ENCODE measurements at regions not wholly inside any gene's neighbourhood (a gene's known extent, or its start where the extent isn't known, plus 50 kb on each side); places are given as distances from the start of the nearest gene placed in this dataset.

DNA sequence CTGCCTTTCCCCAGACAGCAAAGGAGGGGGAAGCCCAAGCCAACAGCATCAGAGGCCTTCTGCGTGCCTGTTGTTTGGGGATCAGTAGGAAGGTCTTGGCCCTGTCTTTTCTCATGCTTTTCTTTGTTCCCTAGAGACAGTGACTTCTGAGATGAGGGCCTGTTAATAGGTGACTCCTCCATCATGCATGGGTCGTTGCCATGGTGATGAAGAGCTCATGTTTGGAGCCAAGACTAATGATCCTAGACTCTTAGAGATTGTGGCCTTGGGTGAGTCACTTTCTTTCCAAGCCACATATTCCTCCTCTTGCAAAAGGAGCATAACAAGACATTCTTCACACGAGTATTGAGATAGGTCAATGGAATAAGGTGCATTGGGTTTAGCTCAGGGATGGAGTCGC is 201.1 kb upstream of the ASIC2 start:
- H3K4me1 Mint-ChIP-seq: no peaks in the 10 kb centered on the region
- no peaks in the 10 kb centered on the region for H3K36me3 ChIP-seq (replicated peaks in 1 of 2; ENCODE audit: control extremely low read depth in 1 of 2, control insufficient read depth in 1 of 2, extremely low read depth in 1 of 2, insufficient read depth in 2 of 2, low read length in 1 of 2)
- H3K4me3 Mint-ChIP-seq: no peak overlapping the region
- 81% methylated on average over 2 of the region's 4 CpGs for WGBS (ENCODE audit: insufficient coverage)
- ChIA-PET POLR2A (no interaction called here), CTCF (no interaction called here)
- H3K4me2 ChIP-seq (replicated peaks; ENCODE audit: low read depth, low read length, poor library complexity, severe bottlenecking): no peak overlapping the region
- peaks cover 0 to 3% (median 0%) of the 10 kb centered on the region in 3 donors for H3K9me3 ChIP-seq (ENCODE audit: control extremely low read depth in 1 of 3, control insufficient read depth in 2 of 3, insufficient read depth in 1 of 3, low read length in 2 of 3)
- H3K4me1 ChIP-seq (ENCODE audit: control insufficient read depth in 2 of 2, insufficient read depth in 2 of 2, low read length in 2 of 2): no peaks in the 10 kb centered on the region
- TF ChIP-seq, protein P1, sequence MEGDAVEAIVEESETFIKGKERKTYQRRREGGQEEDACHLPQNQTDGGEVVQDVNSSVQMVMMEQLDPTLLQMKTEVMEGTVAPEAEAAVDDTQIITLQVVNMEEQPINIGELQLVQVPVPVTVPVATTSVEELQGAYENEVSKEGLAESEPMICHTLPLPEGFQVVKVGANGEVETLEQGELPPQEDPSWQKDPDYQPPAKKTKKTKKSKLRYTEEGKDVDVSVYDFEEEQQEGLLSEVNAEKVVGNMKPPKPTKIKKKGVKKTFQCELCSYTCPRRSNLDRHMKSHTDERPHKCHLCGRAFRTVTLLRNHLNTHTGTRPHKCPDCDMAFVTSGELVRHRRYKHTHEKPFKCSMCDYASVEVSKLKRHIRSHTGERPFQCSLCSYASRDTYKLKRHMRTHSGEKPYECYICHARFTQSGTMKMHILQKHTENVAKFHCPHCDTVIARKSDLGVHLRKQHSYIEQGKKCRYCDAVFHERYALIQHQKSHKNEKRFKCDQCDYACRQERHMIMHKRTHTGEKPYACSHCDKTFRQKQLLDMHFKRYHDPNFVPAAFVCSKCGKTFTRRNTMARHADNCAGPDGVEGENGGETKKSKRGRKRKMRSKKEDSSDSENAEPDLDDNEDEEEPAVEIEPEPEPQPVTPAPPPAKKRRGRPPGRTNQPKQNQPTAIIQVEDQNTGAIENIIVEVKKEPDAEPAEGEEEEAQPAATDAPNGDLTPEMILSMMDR (IDR thresholded peaks at IDR 0.05): no peak
- TF ChIP-seq EZH2 (IDR thresholded peaks at IDR 0.05; ENCODE audit: borderline replicate concordance, insufficient read depth, low read depth, low read length, poor library complexity, severe bottlenecking): no peak
- no peaks in the 10 kb centered on the region for H3K79me2 ChIP-seq (ENCODE audit: control insufficient read depth, insufficient read depth, low read length)
- H3K27ac Mint-ChIP-seq: no peak overlapping the region
- H3K4me3 ChIP-seq (ENCODE audit: control extremely low read depth in 1 of 5, extremely low read depth in 1 of 5, insufficient read depth in 1 of 5, low read depth in 2 of 5, low read length in 4 of 5): no peak overlapping the region
- intact Hi-C loops (cut with micrococcal nuclease): no loop called here
- ATAC-seq (ENCODE audit: low read depth) (no peak), DNase-seq (no peak)
- no peak overlapping the region for H2AFZ ChIP-seq (ENCODE audit: insufficient read depth, low read depth, low read length, poor library complexity, severe bottlenecking)
- H3K9me3 Mint-ChIP-seq (ENCODE audit: insufficient read depth): no peaks in the 10 kb centered on the region
- H3K9ac ChIP-seq (ENCODE audit: low read length): no peak overlapping the region
- no peaks in the 10 kb centered on the region for H4K20me1 ChIP-seq (ENCODE audit: control insufficient read depth, insufficient read depth, low read length, poor library complexity, severe bottlenecking)
- H3K27ac ChIP-seq (ENCODE audit: low read length in 2 of 2): no peak overlapping the region
- no peaks in the 10 kb centered on the region for H3K27me3 Mint-ChIP-seq
- no peaks in the 10 kb centered on the region for H3K27me3 ChIP-seq (replicated peaks in 1 of 4; ENCODE audit: control extremely low read depth in 1 of 4, control insufficient read depth in 3 of 4, insufficient read depth in 4 of 4, low read length in 3 of 4)

DNA sequence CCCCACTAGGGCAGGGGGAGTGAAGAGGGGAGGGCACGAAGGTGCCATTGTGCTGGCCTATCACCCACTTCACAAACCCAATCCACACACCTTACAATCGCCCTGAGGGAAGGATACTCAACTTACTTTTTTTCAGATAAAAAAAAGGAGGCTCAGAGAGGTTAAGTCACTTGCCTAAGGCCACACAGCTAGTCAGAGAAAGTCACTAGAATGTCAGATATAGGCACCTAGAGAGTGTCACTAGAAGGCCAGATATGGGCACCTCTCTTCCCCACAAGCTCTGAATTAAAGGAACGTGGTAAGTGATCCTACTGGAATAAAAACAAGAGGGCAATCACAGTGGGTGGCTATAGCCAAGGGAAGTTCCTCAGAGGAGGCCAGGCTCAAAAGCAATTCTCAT is 204.5 kb upstream of the ASIC2 start:
- WGBS (ENCODE audit: insufficient coverage): no CpG with 5 or more reads among the region's 3 CpGs
- H3K9ac ChIP-seq (ENCODE audit: low read length): no peak overlapping the region
- H3K4me1 ChIP-seq (ENCODE audit: control insufficient read depth in 2 of 2, insufficient read depth in 2 of 2, low read length in 2 of 2): no peaks in the 10 kb centered on the region
- H3K9me3 Mint-ChIP-seq (ENCODE audit: insufficient read depth): no peaks in the 10 kb centered on the region
- H3K27ac Mint-ChIP-seq: no peak overlapping the region
- H3K36me3 ChIP-seq (replicated peaks in 1 of 2; ENCODE audit: control extremely low read depth in 1 of 2, control insufficient read depth in 1 of 2, extremely low read depth in 1 of 2, insufficient read depth in 2 of 2, low read length in 1 of 2): no peaks in the 10 kb centered on the region
- ATAC-seq (ENCODE audit: low read depth) (no peak), DNase-seq (no peak)
- H3K4me3 ChIP-seq (ENCODE audit: control extremely low read depth in 1 of 5, extremely low read depth in 1 of 5, insufficient read depth in 1 of 5, low read depth in 2 of 5, low read length in 4 of 5): no peak overlapping the region
- H3K79me2 ChIP-seq (ENCODE audit: control insufficient read depth, insufficient read depth, low read length): no peaks in the 10 kb centered on the region
- no peaks in the 10 kb centered on the region for H3K27me3 ChIP-seq (replicated peaks in 1 of 4; ENCODE audit: control extremely low read depth in 1 of 4, control insufficient read depth in 3 of 4, insufficient read depth in 4 of 4, low read length in 3 of 4)
- no peak overlapping the region for H3K4me3 Mint-ChIP-seq
- no peak overlapping the region for H3K27ac ChIP-seq (ENCODE audit: low read length in 2 of 2)
- CTCF ChIA-PET: no interaction called here
- intact Hi-C loops (cut with micrococcal nuclease): no loop called here
- TF ChIP-seq, protein P1 (IDR thresholded peaks at IDR 0.05): no peak
- TF ChIP-seq EZH2 (IDR thresholded peaks at IDR 0.05; ENCODE audit: borderline replicate concordance, insufficient read depth, low read depth, low read length, poor library complexity, severe bottlenecking): no peak
- H3K4me1 Mint-ChIP-seq: no peaks in the 10 kb centered on the region
- H3K27me3 Mint-ChIP-seq: peaks cover 3% of the 10 kb centered on the region
- POLR2A ChIA-PET: no interaction called here
- no peak overlapping the region for H3K4me2 ChIP-seq (replicated peaks; ENCODE audit: low read depth, low read length, poor library complexity, severe bottlenecking)
- H2AFZ ChIP-seq (ENCODE audit: insufficient read depth, low read depth, low read length, poor library complexity, severe bottlenecking): no peak overlapping the region
- H3K9me3 ChIP-seq (ENCODE audit: control extremely low read depth in 1 of 3, control insufficient read depth in 2 of 3, insufficient read depth in 1 of 3, low read length in 2 of 3): peaks cover 0 to 3% (median 0%) of the 10 kb centered on the region in 3 donors
- no peaks in the 10 kb centered on the region for H4K20me1 ChIP-seq (ENCODE audit: control insufficient read depth, insufficient read depth, low read length, poor library complexity, severe bottlenecking)
